SK-N-SH (cell line): ENCODE measurements at regions not wholly inside any gene's neighbourhood (a gene's known extent, or its start where the extent isn't known, plus 50 kb on each side); places are given as distances from the start of the nearest gene placed in this dataset.

ENCODE experiments used
- CTCF ChIP-seq: fragments of 200-600 bp; sonication (generic); IDR thresholded peaks from 2 replicates; pipeline ENCODE4 v1.6.1; 2017; ENCODE audit warnings: antibody characterized with exemption, mild to moderate bottlenecking, moderate library complexity
- RAD21 ChIP-seq: IDR thresholded peaks from 2 replicates; pipeline ENCODE4 v1.6.1; 2012; ENCODE audit warnings: mild to moderate bottlenecking, low read length
- TAF1 ChIP-seq: IDR thresholded peaks from 2 replicates; pipeline ENCODE4 v1.6.1; 2012; ENCODE audit warnings: low read depth, mild to moderate bottlenecking, low read length, moderate library complexity, borderline replicate concordance

- TF ChIP-seq CTCF = no peak
- no peak for TF ChIP-seq TAF1
- no peak for TF ChIP-seq RAD21
Observed at GRCh38 chr3:82791241-82791640, 1029.8 kb upstream of the GBE1 start.
